BLaER1 treated with 17β-estradiol and CSF1 and Interleukin-3, amounts not matched to agents 10 nM and 100 nM (cell line): ENCODE measurements at regions not wholly inside any gene's neighbourhood (a gene's known extent, or its start where the extent isn't known, plus 50 kb on each side); places are given as distances from the start of the nearest gene placed in this dataset.

Experiments
- H3K27ac ChIP-seq, 11 experiments: shearing (Covaris generic); formaldehyde crosslinking; 2 replicates each; pipeline ENCODE4 v1.8.1; 2022
- H3K27me3 ChIP-seq, 11 experiments: shearing (Covaris generic); formaldehyde crosslinking; 2 replicates each; pipeline ENCODE4 v1.8.1; 2022
- H3K36me3 ChIP-seq, 11 experiments: shearing (Covaris generic); formaldehyde crosslinking; 2 replicates each; pipeline ENCODE4 v1.8.1; 2022
- H3K4me1 ChIP-seq, 10 experiments: shearing (Covaris generic); formaldehyde crosslinking; 2 replicates each; pipeline ENCODE4 v1.8.1; 2022
- H3K4me2 ChIP-seq, 11 experiments: shearing (Covaris generic); formaldehyde crosslinking; 2 replicates each; pipeline ENCODE4 v1.8.1; 2022
- H3K4me3 ChIP-seq, 10 experiments: shearing (Covaris generic); formaldehyde crosslinking; 2 replicates each; pipeline ENCODE4 v1.8.1; 2022
- H3K9ac ChIP-seq, 11 experiments: shearing (Covaris generic); formaldehyde crosslinking; 2 replicates each; pipeline ENCODE4 v1.8.1; 2022
- H3K9me3 ChIP-seq, 11 experiments: shearing (Covaris generic); formaldehyde crosslinking; replicated peaks in 1 of 11; 2 replicates each; pipeline ENCODE4 v1.8.1; 2022
- H4K20me1 ChIP-seq, 11 experiments: shearing (Covaris generic); formaldehyde crosslinking; 2 replicates each; pipeline ENCODE4 v1.8.1; 2022
- Cebpa-rat ChIP-seq, 11 experiments: shearing (Covaris generic); IDR thresholded peaks; 2 replicates each; pipeline ENCODE4 v1.8.1; 2022

- Histone ChIP-seq H3K9ac (no peak overlapping the region), H3K4me3 (no peak overlapping the region), H3K9me3 (no peaks in the 10 kb centered on the region), H4K20me1 (no peaks in the 10 kb centered on the region), H3K4me1 (peaks cover 0 to 8% (median 0%) of the 10 kb centered on the region in 10 experiments; a peak in 2 of 20 replicates), H3K36me3 (no peaks in the 10 kb centered on the region), H3K27me3 (no peaks in the 10 kb centered on the region), H3K27ac (no peak overlapping the region), H3K4me2 (no peak overlapping the region)
- no peak for TF ChIP-seq Cebpa-rat (IDR thresholded peaks at IDR 0.05)
These were observed 91.9 kb upstream of the THBS1 start for GRCh38 chr15:39488961-39489360.

- no peaks in the 10 kb centered on the region for H3K9me3 ChIP-seq
- H3K36me3 ChIP-seq, result no peaks in the 10 kb centered on the region
- H3K4me1 ChIP-seq, result peaks cover 0 to 8% (median 0%) of the 10 kb centered on the region in 10 experiments; a peak in 3 of 20 replicates
- no peak overlapping the region for H3K4me2 ChIP-seq
- H3K27me3 ChIP-seq, result no peaks in the 10 kb centered on the region
- no peak overlapping the region for H3K27ac ChIP-seq
- no peaks in the 10 kb centered on the region for H4K20me1 ChIP-seq
- H3K9ac ChIP-seq, result no peak overlapping the region
- H3K4me3 ChIP-seq, result no peak overlapping the region
- no peak for TF ChIP-seq Cebpa-rat (IDR thresholded peaks at IDR 0.05)
These were observed 89.6 kb upstream of the THBS1 start for GRCh38 chr15:39491115-39491885.

- Histone ChIP-seq H3K4me1 (peaks cover 0 to 5% (median 0%) of the 10 kb centered on the region in 10 experiments; a peak in 3 of 20 replicates), H4K20me1 (no peaks in the 10 kb centered on the region), H3K27ac (no peak overlapping the region), H3K36me3 (no peaks in the 10 kb centered on the region), H3K4me2 (no peak overlapping the region), H3K9ac (no peak overlapping the region), H3K9me3 (no peaks in the 10 kb centered on the region), H3K4me3 (no peak overlapping the region), H3K27me3 (no peaks in the 10 kb centered on the region)
- no peak for TF ChIP-seq Cebpa-rat (IDR thresholded peaks at IDR 0.05)
These were observed 88.9 kb upstream of the THBS1 start for GRCh38 chr15:39491886-39492490.

GRCh38 chr15:39493424-39494067, 87.3 kb upstream of the THBS1 start:
- no peaks in the 10 kb centered on the region; a peak in 1 of 20 replicates for H3K4me1 ChIP-seq
- no peaks in the 10 kb centered on the region for H4K20me1 ChIP-seq
- no peak for TF ChIP-seq Cebpa-rat (IDR thresholded peaks at IDR 0.05)
- no peaks in the 10 kb centered on the region for H3K27me3 ChIP-seq
- H3K4me3 ChIP-seq, result no peak overlapping the region
- no peaks in the 10 kb centered on the region for H3K36me3 ChIP-seq
- no peak overlapping the region for H3K4me2 ChIP-seq
- no peak overlapping the region for H3K27ac ChIP-seq
- no peak overlapping the region for H3K9ac ChIP-seq
- H3K9me3 ChIP-seq, result no peaks in the 10 kb centered on the region

GRCh38 chr15:39494462-39494861, 86.4 kb upstream of the THBS1 start:
- Histone ChIP-seq H3K4me3 (no peak overlapping the region), H3K36me3 (no peaks in the 10 kb centered on the region), H3K4me1 (no peaks in the 10 kb centered on the region; a peak in 1 of 20 replicates), H3K4me2 (no peak overlapping the region), H3K27ac (no peak overlapping the region), H3K9ac (no peak overlapping the region), H3K27me3 (no peaks in the 10 kb centered on the region), H4K20me1 (no peaks in the 10 kb centered on the region), H3K9me3 (no peaks in the 10 kb centered on the region)
- no peak for TF ChIP-seq Cebpa-rat (IDR thresholded peaks at IDR 0.05)

GRCh38 chr15:39495871-39496840, 84.7 kb upstream of the THBS1 start:
- no peak for TF ChIP-seq Cebpa-rat (IDR thresholded peaks at IDR 0.05)
- Histone ChIP-seq H3K4me1 (no peaks in the 10 kb centered on the region; a peak in 1 of 20 replicates), H3K9ac (no peak overlapping the region)

GRCh38 chr15:39497016-39497758, 83.7 kb upstream of the THBS1 start:
- no peak for TF ChIP-seq Cebpa-rat (IDR thresholded peaks at IDR 0.05)
- H3K4me2 ChIP-seq, result no peak overlapping the region
- no peak overlapping the region for H3K27ac ChIP-seq
- H3K9ac ChIP-seq, result no peak overlapping the region
- no peaks in the 10 kb centered on the region for H3K27me3 ChIP-seq
- H4K20me1 ChIP-seq, result no peaks in the 10 kb centered on the region
- no peaks in the 10 kb centered on the region; a peak in 1 of 20 replicates for H3K4me1 ChIP-seq
- no peaks in the 10 kb centered on the region for H3K9me3 ChIP-seq
- H3K36me3 ChIP-seq, result no peaks in the 10 kb centered on the region
- H3K4me3 ChIP-seq, result no peak overlapping the region

More at GRCh38 chr15:39495871-39496840, 84.7 kb upstream of the THBS1 start:
- Histone ChIP-seq H3K27me3 (no peaks in the 10 kb centered on the region), H3K36me3 (no peaks in the 10 kb centered on the region), H3K9me3 (no peaks in the 10 kb centered on the region), H3K4me3 (no peak overlapping the region), H3K27ac (no peak overlapping the region), H4K20me1 (no peaks in the 10 kb centered on the region), H3K4me2 (no peak overlapping the region)

GRCh38 chr15:39497759-39498565, 82.9 kb upstream of the THBS1 start:
- no peak overlapping the region for H3K4me3 ChIP-seq
- no peak overlapping the region for H3K9ac ChIP-seq
- H4K20me1 ChIP-seq, result no peaks in the 10 kb centered on the region
- H3K9me3 ChIP-seq, result no peaks in the 10 kb centered on the region
- H3K36me3 ChIP-seq, result no peaks in the 10 kb centered on the region
- no peak for TF ChIP-seq Cebpa-rat (IDR thresholded peaks at IDR 0.05)
- no peak overlapping the region for H3K4me2 ChIP-seq
- no peaks in the 10 kb centered on the region for H3K27me3 ChIP-seq
- no peak overlapping the region for H3K27ac ChIP-seq
- no peaks in the 10 kb centered on the region; a peak in 1 of 20 replicates for H3K4me1 ChIP-seq
